H9 (cell line): ENCODE measurements at regions not wholly inside any gene's neighbourhood (a gene's known extent, or its start where the extent isn't known, plus 50 kb on each side); places are given as distances from the start of the nearest gene placed in this dataset.

Source experiments
- DNase-seq: peaks from one replicate; pipeline ENCODE4 v3.0.0-alpha.2; 2017
- H2AFZ ChIP-seq: one replicate; pipeline ENCODE4 v1.6.1; 2013; ENCODE audit warnings: mild to moderate bottlenecking, low read length, control low read depth, moderate library complexity
- H2AK5ac ChIP-seq: 2 replicates; pipeline ENCODE4 v1.6.1; 2013; ENCODE audit warnings: low read length, control low read depth, mixed read lengths; ENCODE audit not compliant: insufficient read length
- H2BK120ac ChIP-seq: one replicate; pipeline ENCODE4 v1.6.1; 2013; ENCODE audit warnings: low read depth, mild to moderate bottlenecking, low read length, control low read depth, inconsistent platforms; ENCODE audit not compliant: poor library complexity, severe bottlenecking
- H2BK12ac ChIP-seq: 2 replicates; pipeline ENCODE4 v1.6.1; 2013; ENCODE audit warnings: low read length, control low read depth, mixed read lengths, low read depth; ENCODE audit not compliant: insufficient read length
- H2BK15ac ChIP-seq: 2 replicates; pipeline ENCODE4 v1.6.1; 2013; ENCODE audit warnings: low read depth, low read length, control low read depth
- H2BK20ac ChIP-seq: one replicate; pipeline ENCODE4 v1.6.1; 2013; ENCODE audit warnings: low read depth, mild to moderate bottlenecking, low read length, control low read depth, inconsistent platforms; ENCODE audit not compliant: poor library complexity, severe bottlenecking
- H2BK5ac ChIP-seq: 2 replicates; pipeline ENCODE4 v1.6.1; 2013; ENCODE audit warnings: low read length, control low read depth, mixed read lengths; ENCODE audit not compliant: insufficient read length
- H3K14ac ChIP-seq: 2 replicates; pipeline ENCODE4 v1.6.1; 2013; ENCODE audit warnings: low read length, control low read depth; ENCODE audit not compliant: insufficient read depth
- H3K18ac ChIP-seq: 2 replicates; pipeline ENCODE4 v1.6.1; 2013; ENCODE audit warnings: low read depth, mild to moderate bottlenecking, mixed read lengths, low read length, control low read depth; ENCODE audit not compliant: insufficient read length
- H3K23ac ChIP-seq: 2 replicates; pipeline ENCODE4 v1.6.1; 2013; ENCODE audit warnings: low read length, control low read depth, mixed read lengths, low read depth; ENCODE audit not compliant: insufficient read length
- H3K23me2 ChIP-seq: 2 replicates; pipeline ENCODE4 v1.6.1; 2013; ENCODE audit warnings: low read depth, mild to moderate bottlenecking, mixed read lengths, low read length, control low read depth; ENCODE audit not compliant: insufficient read length, poor library complexity, severe bottlenecking
- H3K27ac ChIP-seq: 2 replicates; pipeline ENCODE4 v1.5.1; 2013; ENCODE audit warnings: low read length, control low read depth, mixed read lengths, low read depth; ENCODE audit not compliant: insufficient read length
- H3K27me3 ChIP-seq: 2 replicates; pipeline ENCODE4 v1.6.1; 2013; ENCODE audit warnings: low read length, control low read depth, inconsistent platforms; ENCODE audit not compliant: insufficient read depth
- H3K4ac ChIP-seq: 2 replicates; pipeline ENCODE4 v1.6.1; 2013; ENCODE audit warnings: low read depth, mild to moderate bottlenecking, control low read depth, inconsistent platforms, low read length, moderate library complexity
- H3K4me1 ChIP-seq: 2 replicates; pipeline ENCODE4 v1.6.1; 2013; ENCODE audit warnings: low read length, control low read depth, inconsistent platforms; ENCODE audit not compliant: insufficient read depth
- H3K4me2 ChIP-seq: 2 replicates; pipeline ENCODE4 v1.6.1; 2013; ENCODE audit warnings: low read length, control low read depth, mixed read lengths; ENCODE audit not compliant: insufficient read length, insufficient read depth
- H3K56ac ChIP-seq: 2 replicates; pipeline ENCODE4 v1.6.1; 2013; ENCODE audit warnings: low read depth, mild to moderate bottlenecking, mixed read lengths, low read length, control low read depth; ENCODE audit not compliant: insufficient read length
- H3K79me1 ChIP-seq: 2 replicates; pipeline ENCODE4 v1.6.1; 2013; ENCODE audit warnings: low read depth, mild to moderate bottlenecking, moderate library complexity, low read length, control low read depth, inconsistent platforms; ENCODE audit not compliant: insufficient read depth, poor library complexity, severe bottlenecking
- H3K79me2 ChIP-seq: 2 replicates; pipeline ENCODE4 v1.6.1; 2013; ENCODE audit warnings: low read length, control low read depth, inconsistent platforms; ENCODE audit not compliant: insufficient read depth
- H3K9ac ChIP-seq: 2 replicates; pipeline ENCODE4 v1.6.1; 2013; ENCODE audit warnings: low read length, control low read depth, mixed read lengths; ENCODE audit not compliant: insufficient read length; ENCODE audit errors: extremely low read depth
- H3K9me3 ChIP-seq: one replicate; pipeline ENCODE4 v1.6.1; 2013; ENCODE audit warnings: low read depth, low read length, inconsistent platforms; ENCODE audit not compliant: control insufficient read depth
- H3T11ph ChIP-seq: one replicate; pipeline ENCODE4 v1.6.1; 2013; ENCODE audit warnings: mild to moderate bottlenecking, low read length, control low read depth, inconsistent platforms
- H4K20me1 ChIP-seq: one replicate; pipeline ENCODE4 v1.6.1; 2013; ENCODE audit not compliant: control insufficient read depth, insufficient read length, insufficient read depth
- H4K5ac ChIP-seq: 2 replicates; pipeline ENCODE4 v1.6.1; 2013; ENCODE audit warnings: low read depth, mild to moderate bottlenecking, mixed read lengths, low read length, control low read depth; ENCODE audit not compliant: insufficient read length
- H4K8ac ChIP-seq: replicated peaks from 2 replicates; pipeline ENCODE4 v1.6.1; 2013; ENCODE audit warnings: low read length, control low read depth, mixed read lengths, low read depth; ENCODE audit not compliant: insufficient read length
- H4K91ac ChIP-seq: 2 replicates; pipeline ENCODE4 v1.6.1; 2013; ENCODE audit warnings: low read depth, mild to moderate bottlenecking, moderate library complexity, mixed read lengths, low read length, control low read depth; ENCODE audit not compliant: insufficient read length
- H3K27ac Mint-ChIP-seq, 3 experiments: 2 replicates in 2 of 3; 3 replicates in 1 of 3; pipeline ENCODE4 v1.8.0; 2020 to 2021; ENCODE audit warnings: mixed read lengths in 3 of 3, mild to moderate bottlenecking in 1 of 3, moderate library complexity in 1 of 3
- H3K27me3 Mint-ChIP-seq: 2 replicates; pipeline ENCODE4 v1.8.0; 2021; ENCODE audit warnings: low read depth, mild to moderate bottlenecking, moderate library complexity, mixed read lengths
- H3K36me3 Mint-ChIP-seq, 3 experiments: 2 replicates in 2 of 3; 3 replicates in 1 of 3; pipeline ENCODE4 v1.8.0; 2020 to 2021; ENCODE audit warnings: low read depth in 3 of 3, mixed read lengths in 3 of 3; ENCODE audit not compliant: insufficient read depth in 1 of 3
- H3K4me1 Mint-ChIP-seq, 2 experiments: 2 replicates each; pipeline ENCODE4 v1.8.0; 2020; ENCODE audit warnings: mixed read lengths in 2 of 2
- H3K4me3 Mint-ChIP-seq, 2 experiments: 2 replicates in 1 of 2; 3 replicates in 1 of 2; pipeline ENCODE4 v1.8.0; 2020 to 2021; ENCODE audit warnings: mild to moderate bottlenecking in 2 of 2, mixed read lengths in 2 of 2, moderate library complexity in 1 of 2
- H3K9me3 Mint-ChIP-seq, 2 experiments: 2 replicates in 1 of 2; 3 replicates in 1 of 2; pipeline ENCODE4 v1.8.0; 2020; ENCODE audit warnings: mild to moderate bottlenecking in 2 of 2, mixed read lengths in 2 of 2, moderate library complexity in 1 of 2
- WGBS: extraction: QIAGEN DNeasy Blood & Tissue Kit; methylation state at CpG from one replicate; pipeline ENCODE4 v1.1.7; 2013; ENCODE audit warnings: missing lambda C conversion rate, low lambda C conversion rate, mixed read lengths; ENCODE audit not compliant: insufficient read length; ENCODE audit errors: extremely low coverage; 5-methylcytosine and 5-hydroxymethylcytosine counted together
- TF ChIP-seq, protein P1 (sequence below): fragments of 200-600 bp; sonication (generic); conservative IDR thresholded peaks from 3 replicates; pipeline ENCODE4 v1.8.0; 2021; ENCODE audit warnings: antibody characterized with exemption, mild to moderate bottlenecking

DNA sequence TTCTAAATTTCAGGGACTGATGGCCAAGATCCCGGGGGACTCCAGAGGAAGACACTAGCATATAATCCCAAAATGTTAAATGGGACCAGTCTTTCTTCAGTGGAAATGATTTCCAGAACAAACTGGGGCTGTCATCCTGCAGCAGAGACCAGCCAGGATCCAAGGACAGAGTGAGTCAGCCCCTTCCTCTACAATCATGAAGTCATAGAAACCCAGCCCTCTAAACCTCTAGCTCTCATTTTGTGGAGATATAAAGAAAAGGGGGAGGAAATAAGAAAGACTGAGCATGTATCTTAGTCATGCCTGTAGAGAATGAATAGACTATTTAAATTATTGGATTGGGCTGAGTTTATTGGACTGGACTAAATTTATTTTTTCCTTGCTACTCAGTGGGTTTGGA, 318.3 kb downstream of the AGTPBP1 start:
- Histone ChIP-seq H4K8ac (no peak overlapping the region), H3K27ac (no peak overlapping the region), H3K23me2 (no peaks in the 10 kb centered on the region), H3K4me2 (no peak overlapping the region), H3K23ac (no peak overlapping the region), H2BK120ac (no peak overlapping the region), H3K9ac (no peak overlapping the region), H2BK20ac (no peak overlapping the region), H3K4me1 (no peaks in the 10 kb centered on the region), H4K20me1 (no peaks in the 10 kb centered on the region), H3K56ac (no peak overlapping the region), H3K9me3 (no peaks in the 10 kb centered on the region), H4K91ac (no peak overlapping the region), H3T11ph (no peak overlapping the region), H2AFZ (no peak overlapping the region), H3K4ac (no peak overlapping the region), H2AK5ac (no peak overlapping the region), H3K79me2 (no peaks in the 10 kb centered on the region), H3K79me1 (no peaks in the 10 kb centered on the region), H3K27me3 (no peaks in the 10 kb centered on the region), H2BK5ac (no peak overlapping the region), H3K18ac (no peak overlapping the region), H4K5ac (no peak overlapping the region), H3K14ac (no peak overlapping the region), H2BK12ac (no peak overlapping the region), H2BK15ac (no peak overlapping the region)
- Mint-ChIP-seq H3K9me3 (peaks cover 2 to 4% of the 10 kb centered on the region in 2 experiments; a peak in 2 of 5 replicates), H3K27ac (no peak overlapping the region), H3K4me1 (peaks cover 9 to 10% of the 10 kb centered on the region in 2 experiments), H3K4me3 (no peak overlapping the region), H3K27me3 (no peaks in the 10 kb centered on the region; the same call in none of the 2 replicates), H3K36me3 (peaks cover 0 to 4% (median 0%) of the 10 kb centered on the region in 3 experiments; a peak in 2 of 7 replicates)
- DNase-seq, result no peak
- TF ChIP-seq, protein P1, sequence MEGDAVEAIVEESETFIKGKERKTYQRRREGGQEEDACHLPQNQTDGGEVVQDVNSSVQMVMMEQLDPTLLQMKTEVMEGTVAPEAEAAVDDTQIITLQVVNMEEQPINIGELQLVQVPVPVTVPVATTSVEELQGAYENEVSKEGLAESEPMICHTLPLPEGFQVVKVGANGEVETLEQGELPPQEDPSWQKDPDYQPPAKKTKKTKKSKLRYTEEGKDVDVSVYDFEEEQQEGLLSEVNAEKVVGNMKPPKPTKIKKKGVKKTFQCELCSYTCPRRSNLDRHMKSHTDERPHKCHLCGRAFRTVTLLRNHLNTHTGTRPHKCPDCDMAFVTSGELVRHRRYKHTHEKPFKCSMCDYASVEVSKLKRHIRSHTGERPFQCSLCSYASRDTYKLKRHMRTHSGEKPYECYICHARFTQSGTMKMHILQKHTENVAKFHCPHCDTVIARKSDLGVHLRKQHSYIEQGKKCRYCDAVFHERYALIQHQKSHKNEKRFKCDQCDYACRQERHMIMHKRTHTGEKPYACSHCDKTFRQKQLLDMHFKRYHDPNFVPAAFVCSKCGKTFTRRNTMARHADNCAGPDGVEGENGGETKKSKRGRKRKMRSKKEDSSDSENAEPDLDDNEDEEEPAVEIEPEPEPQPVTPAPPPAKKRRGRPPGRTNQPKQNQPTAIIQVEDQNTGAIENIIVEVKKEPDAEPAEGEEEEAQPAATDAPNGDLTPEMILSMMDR, result no peak
- WGBS, result no CpG with 5 or more reads among the region's 1 CpG
